ENCODE measurements at regions not wholly inside any gene's neighbourhood (a gene's known extent, or its start where the extent isn't known, plus 50 kb on each side); places are given as distances from the start of the nearest gene placed in this dataset.

- no peak for DNase-seq (ENCODE audit: low read depth in 1 of 2, low spot score in 1 of 2)
Measured at GRCh38 chr17:55635253-55635914, 87.3 kb downstream of the TMEM100 start.

- DNase-seq (ENCODE audit: low read depth in 1 of 2, low spot score in 1 of 2): no peak
Measured at GRCh38 chr17:55634702-55635101, 88.0 kb downstream of the TMEM100 start.

GRCh38 chr17:55632893-55633292, 89.8 kb downstream of the TMEM100 start:
- DNase-seq (ENCODE audit: low read depth in 1 of 2, low spot score in 1 of 2): no peak

GRCh38 chr17:55632236-55632635, 90.4 kb downstream of the TMEM100 start:
- no peak for DNase-seq (ENCODE audit: low read depth in 1 of 2, low spot score in 1 of 2)

- DNase-seq (ENCODE audit: low read depth in 1 of 2, low spot score in 1 of 2): no peak
Measured at GRCh38 chr17:55629995-55630394, 92.7 kb downstream of the TMEM100 start.

- DNase-seq (ENCODE audit: low read depth in 1 of 2, low spot score in 1 of 2): no peak
Measured at GRCh38 chr17:55625521-55625920, 97.1 kb downstream of the TMEM100 start.

- no peak for DNase-seq (ENCODE audit: low read depth in 1 of 2, low spot score in 1 of 2)
Measured at GRCh38 chr17:55624772-55625433, 97.8 kb downstream of the TMEM100 start.

- no peak for DNase-seq (ENCODE audit: low read depth in 1 of 2, low spot score in 1 of 2)
Measured at GRCh38 chr17:55622547-55622946, 100.1 kb downstream of the TMEM100 start.

GRCh38 chr17:55620945-55621344, 101.7 kb downstream of the TMEM100 start:
- no peak for DNase-seq (ENCODE audit: low read depth in 1 of 2, low spot score in 1 of 2)

- no peak for DNase-seq (ENCODE audit: low read depth in 1 of 2, low spot score in 1 of 2)
Measured at GRCh38 chr17:55620023-55620422, 102.6 kb downstream of the TMEM100 start.

GRCh38 chr17:55617441-55617840, 105.2 kb downstream of the TMEM100 start:
- DNase-seq (ENCODE audit: low read depth in 1 of 2, low spot score in 1 of 2): no peak

- no peak for DNase-seq (ENCODE audit: low read depth in 1 of 2, low spot score in 1 of 2)
Measured at GRCh38 chr17:55614061-55614460, 102.8 kb upstream of the SMIM36 start.

- no peak for DNase-seq (ENCODE audit: low read depth in 1 of 2, low spot score in 1 of 2)
Measured at GRCh38 chr17:55612691-55613141, 101.5 kb upstream of the SMIM36 start.

GRCh38 chr17:55607731-55608341, 96.6 kb upstream of the SMIM36 start:
- no peak for DNase-seq (ENCODE audit: low read depth in 1 of 2, low spot score in 1 of 2)

GRCh38 chr17:55606488-55606815, 95.2 kb upstream of the SMIM36 start:
- DNase-seq (ENCODE audit: low read depth in 1 of 2, low spot score in 1 of 2): no peak

GRCh38 chr17:55605705-55606487, 94.6 kb upstream of the SMIM36 start:
- DNase-seq (ENCODE audit: low read depth in 1 of 2, low spot score in 1 of 2): no peak

- no peak for DNase-seq (ENCODE audit: low read depth in 1 of 2, low spot score in 1 of 2)
Measured at GRCh38 chr17:55601874-55602364, 90.7 kb upstream of the SMIM36 start.

- no peak for DNase-seq (ENCODE audit: low read depth in 1 of 2, low spot score in 1 of 2)
Measured at GRCh38 chr17:55598495-55598894, 87.2 kb upstream of the SMIM36 start.

GRCh38 chr17:55588446-55589242, 77.4 kb upstream of the SMIM36 start:
- no peak for DNase-seq (ENCODE audit: low read depth in 1 of 2, low spot score in 1 of 2)

GRCh38 chr17:55587608-55588139, 76.4 kb upstream of the SMIM36 start:
- no peak for DNase-seq (ENCODE audit: low read depth in 1 of 2, low spot score in 1 of 2)

GRCh38 chr17:55585629-55586028, 74.4 kb upstream of the SMIM36 start:
- DNase-seq (ENCODE audit: low read depth in 1 of 2, low spot score in 1 of 2): no peak

All from stimulated activated CD4-positive, alpha-beta T cell treated with anti-CD3 and anti-CD28 coated beads, Interleukin-15, amount 100 ng/mL, for 1 hour (primary cell).